ENCODE measurements at regions not wholly inside any gene's neighbourhood (a gene's known extent, or its start where the extent isn't known, plus 50 kb on each side); places are given as distances from the start of the nearest gene placed in this dataset.

GRCh38 chr14:61609191-61609843 lies 86.0 kb upstream of the HIF1A start:
- TF ChIP-seq ZNF768 (tag by site-specific recombination; IDR thresholded peaks at IDR 0.05) (no peak), ZNF585B (tag by site-specific recombination; IDR thresholded peaks at IDR 0.05) (no peak), ZNF624 (tag by site-specific recombination; IDR thresholded peaks at IDR 0.05) (no peak), CTCF (tag by site-specific recombination; IDR thresholded peaks at IDR 0.05) (no peak), ZNF48 (tag by site-specific recombination; IDR thresholded peaks at IDR 0.05) (no peak), SP3 (tag by site-specific recombination; IDR thresholded peaks at IDR 0.05) (no peak), PBX3 (CRISPR knock-in tag; IDR thresholded peaks at IDR 0.05) (no peak), ZNF184 (tag by site-specific recombination; IDR thresholded peaks at IDR 0.05) (no peak), ZNF544 (tag by site-specific recombination; IDR thresholded peaks at IDR 0.05) (no peak), ZNF623 (tag by site-specific recombination; IDR thresholded peaks at IDR 0.05) (no peak), ZNF138 (tag by site-specific recombination; IDR thresholded peaks at IDR 0.05; ENCODE audit: borderline replicate concordance) (no peak), ZNF175 (tag by site-specific recombination; IDR thresholded peaks at IDR 0.05) (no peak)
- TF ChIP-seq, protein P1, sequence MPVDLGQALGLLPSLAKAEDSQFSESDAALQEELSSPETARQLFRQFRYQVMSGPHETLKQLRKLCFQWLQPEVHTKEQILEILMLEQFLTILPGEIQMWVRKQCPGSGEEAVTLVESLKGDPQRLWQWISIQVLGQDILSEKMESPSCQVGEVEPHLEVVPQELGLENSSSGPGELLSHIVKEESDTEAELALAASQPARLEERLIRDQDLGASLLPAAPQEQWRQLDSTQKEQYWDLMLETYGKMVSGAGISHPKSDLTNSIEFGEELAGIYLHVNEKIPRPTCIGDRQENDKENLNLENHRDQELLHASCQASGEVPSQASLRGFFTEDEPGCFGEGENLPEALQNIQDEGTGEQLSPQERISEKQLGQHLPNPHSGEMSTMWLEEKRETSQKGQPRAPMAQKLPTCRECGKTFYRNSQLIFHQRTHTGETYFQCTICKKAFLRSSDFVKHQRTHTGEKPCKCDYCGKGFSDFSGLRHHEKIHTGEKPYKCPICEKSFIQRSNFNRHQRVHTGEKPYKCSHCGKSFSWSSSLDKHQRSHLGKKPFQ (tag by site-specific recombination; IDR thresholded peaks at IDR 0.05) = no peak
- TF ChIP-seq, protein P2, sequence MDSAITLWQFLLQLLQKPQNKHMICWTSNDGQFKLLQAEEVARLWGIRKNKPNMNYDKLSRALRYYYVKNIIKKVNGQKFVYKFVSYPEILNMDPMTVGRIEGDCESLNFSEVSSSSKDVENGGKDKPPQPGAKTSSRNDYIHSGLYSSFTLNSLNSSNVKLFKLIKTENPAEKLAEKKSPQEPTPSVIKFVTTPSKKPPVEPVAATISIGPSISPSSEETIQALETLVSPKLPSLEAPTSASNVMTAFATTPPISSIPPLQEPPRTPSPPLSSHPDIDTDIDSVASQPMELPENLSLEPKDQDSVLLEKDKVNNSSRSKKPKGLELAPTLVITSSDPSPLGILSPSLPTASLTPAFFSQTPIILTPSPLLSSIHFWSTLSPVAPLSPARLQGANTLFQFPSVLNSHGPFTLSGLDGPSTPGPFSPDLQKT (IDR thresholded peaks at IDR 0.05; ENCODE audit: borderline replicate concordance, low read depth, low read length) = no peak

Measured in HEK293 (cell line).